ENCODE measurements at regions not wholly inside any gene's neighbourhood (a gene's known extent, or its start where the extent isn't known, plus 50 kb on each side); places are given as distances from the start of the nearest gene placed in this dataset.

- peaks cover 21% of the 10 kb centered on the region for H3K27me3 Mint-ChIP-seq (ENCODE audit: low read depth)
- peaks cover 25% of the 10 kb centered on the region for H3K4me1 Mint-ChIP-seq
- no peaks in the 10 kb centered on the region for H3K9me3 Mint-ChIP-seq
- no peak overlapping the region for H3K4me3 Mint-ChIP-seq
- H3K36me3 Mint-ChIP-seq (ENCODE audit: low read depth) = no peaks in the 10 kb centered on the region
- H3K27ac Mint-ChIP-seq = no peak overlapping the region
- no peak for TF ChIP-seq CTCF (IDR thresholded peaks at IDR 0.05; ENCODE audit: unreplicated experiment in 3 of 3)
These were observed 91.0 kb upstream of the PPM1J start for GRCh38 chr1:112806090-112806642.

GRCh38 chr1:112805155-112805853 is 90.2 kb upstream of the PPM1J start:
- H3K27ac Mint-ChIP-seq = no peak overlapping the region
- peaks cover 16% of the 10 kb centered on the region for H3K27me3 Mint-ChIP-seq (ENCODE audit: low read depth)
- peaks cover 26% of the 10 kb centered on the region for H3K4me1 Mint-ChIP-seq
- H3K4me3 Mint-ChIP-seq = no peak overlapping the region
- H3K9me3 Mint-ChIP-seq = no peaks in the 10 kb centered on the region
- no peak for TF ChIP-seq CTCF (IDR thresholded peaks at IDR 0.05; ENCODE audit: unreplicated experiment in 3 of 3)
- no peaks in the 10 kb centered on the region for H3K36me3 Mint-ChIP-seq (ENCODE audit: low read depth)

GRCh38 chr1:112803906-112804762 is 89.0 kb upstream of the PPM1J start:
- no peaks in the 10 kb centered on the region for H3K36me3 Mint-ChIP-seq (ENCODE audit: low read depth)
- no peak overlapping the region for H3K4me3 Mint-ChIP-seq
- peak; percentile 85 to 87 (median 86) for TF ChIP-seq CTCF (IDR thresholded peaks at IDR 0.05; ENCODE audit: unreplicated experiment in 3 of 3)
- H3K4me1 Mint-ChIP-seq = peaks cover 34% of the 10 kb centered on the region
- H3K27ac Mint-ChIP-seq = peak overlapping the region in 2 of 3 experiments; percentile 52 to 88
- H3K27me3 Mint-ChIP-seq (ENCODE audit: low read depth) = peaks cover 20% of the 10 kb centered on the region
- H3K9me3 Mint-ChIP-seq = no peaks in the 10 kb centered on the region

GRCh38 chr1:112800289-112800688 is 85.2 kb upstream of the PPM1J start:
- no peak for TF ChIP-seq CTCF (IDR thresholded peaks at IDR 0.05; ENCODE audit: unreplicated experiment in 3 of 3)
- Mint-ChIP-seq H3K4me3 (no peak overlapping the region), H3K27me3 (ENCODE audit: low read depth) (peaks cover 23% of the 10 kb centered on the region), H3K27ac (peak overlapping the region in 2 of 3 experiments; percentile 42 to 84), H3K9me3 (no peaks in the 10 kb centered on the region), H3K36me3 (ENCODE audit: low read depth) (no peaks in the 10 kb centered on the region), H3K4me1 (peaks cover 35% of the 10 kb centered on the region)

- no peak for TF ChIP-seq CTCF (IDR thresholded peaks at IDR 0.05; ENCODE audit: unreplicated experiment in 3 of 3)
- Mint-ChIP-seq H3K27ac (peak overlapping the region; percentile 12 to 81 (median 56)), H3K9me3 (no peaks in the 10 kb centered on the region), H3K27me3 (ENCODE audit: low read depth) (peaks cover 14% of the 10 kb centered on the region), H3K4me1 (peaks cover 41% of the 10 kb centered on the region), H3K4me3 (no peak overlapping the region), H3K36me3 (ENCODE audit: low read depth) (no peaks in the 10 kb centered on the region)
These were observed 83.2 kb upstream of the PPM1J start for GRCh38 chr1:112798292-112798691.
